ENCODE measurements at regions not wholly inside any gene's neighbourhood (a gene's known extent, or its start where the extent isn't known, plus 50 kb on each side); places are given as distances from the start of the nearest gene placed in this dataset.

- no peak for DNase-seq
Observed at GRCh38 chr1:185427264-185427663, 110.2 kb upstream of the IVNS1ABP start.

GRCh38 chr1:185426848-185427247, 109.8 kb upstream of the IVNS1ABP start:
- DNase-seq, result no peak

GRCh38 chr1:185425163-185425562, 108.1 kb upstream of the IVNS1ABP start:
- no peak for DNase-seq

GRCh38 chr1:185421485-185422107, 104.6 kb upstream of the IVNS1ABP start:
- no peak for DNase-seq

GRCh38 chr1:185420588-185421081, 103.6 kb upstream of the IVNS1ABP start:
- DNase-seq, result no peak

DNA sequence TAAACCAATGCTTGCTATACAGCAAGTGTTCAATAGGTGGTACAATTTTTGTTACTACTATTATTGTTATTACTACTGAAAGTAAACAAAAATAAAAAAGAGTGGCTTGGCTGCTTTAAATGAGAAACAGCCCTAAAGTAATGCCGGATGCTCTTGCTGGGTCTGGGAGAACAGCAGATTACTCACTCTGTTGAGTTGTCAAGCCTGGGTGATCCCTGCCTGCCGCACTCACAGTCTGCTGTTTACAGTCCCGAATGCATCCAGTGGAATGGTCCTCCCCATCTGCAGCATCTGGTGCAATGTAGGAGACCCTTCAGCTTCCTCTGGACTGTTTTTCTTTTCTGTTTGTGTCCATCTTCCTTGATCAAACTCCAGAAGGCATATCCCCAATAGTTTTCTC, 102.7 kb upstream of the IVNS1ABP start:
- no peak for DNase-seq

- no peak for DNase-seq
Observed at GRCh38 chr1:185418472-185418871, 101.4 kb upstream of the IVNS1ABP start.

DNA sequence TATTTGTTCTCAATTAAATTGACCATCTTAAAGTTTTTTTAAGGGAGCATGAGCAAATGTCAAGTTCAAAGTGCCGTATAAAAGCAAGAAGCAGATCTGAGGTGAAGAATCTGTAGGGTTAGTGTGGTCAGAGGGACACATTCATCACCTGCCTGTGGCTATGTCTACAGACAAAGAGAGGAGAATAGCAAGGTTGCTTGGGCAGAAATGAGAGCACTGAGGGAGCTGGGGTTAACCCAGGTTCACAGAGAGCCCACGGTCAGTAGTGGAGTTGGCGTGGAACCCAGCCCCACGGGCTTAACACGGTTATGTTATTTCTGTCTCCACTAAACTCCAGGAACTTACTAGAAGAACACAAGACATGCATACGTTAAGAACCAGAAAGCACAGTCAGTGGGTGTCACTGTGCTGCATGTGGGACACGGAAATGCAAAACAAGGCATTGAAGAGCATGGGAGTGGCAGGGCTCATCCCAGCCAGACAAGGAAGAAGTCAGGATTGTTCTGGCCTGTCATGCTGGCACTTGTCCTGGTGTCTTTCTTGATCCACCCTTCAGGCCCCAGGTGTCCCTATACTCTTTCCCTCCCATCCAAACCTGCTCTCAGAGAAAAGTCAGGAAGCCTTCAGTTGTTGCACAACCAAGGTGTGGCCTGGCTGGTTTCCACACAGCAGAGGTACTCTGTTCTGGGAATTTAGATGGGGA, 95.5 kb upstream of the IVNS1ABP start:
- DNase-seq, result no peak

GRCh38 chr1:185409763-185410528, 92.9 kb upstream of the IVNS1ABP start:
- no peak for DNase-seq

GRCh38 chr1:185409345-185409744, 92.3 kb upstream of the IVNS1ABP start:
- no peak for DNase-seq

- no peak for DNase-seq
Observed at GRCh38 chr1:185408700-185409270, 91.7 kb upstream of the IVNS1ABP start.

DNA sequence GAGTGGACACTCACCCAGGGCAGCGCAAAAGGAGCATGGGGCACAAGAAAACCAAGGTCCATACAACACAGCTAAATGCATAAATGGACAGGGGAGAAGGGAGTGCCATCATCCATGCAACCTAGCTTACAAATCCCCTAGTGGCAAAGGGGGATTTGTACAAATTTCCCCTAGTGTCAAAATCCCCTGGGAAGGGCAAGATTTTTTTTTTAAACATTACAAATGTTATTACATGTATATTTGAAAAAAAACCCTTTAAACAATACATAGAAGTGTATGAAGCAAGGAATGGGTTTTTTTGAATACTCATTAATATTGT, 89.6 kb upstream of the IVNS1ABP start:
- DNase-seq, result no peak

GRCh38 chr1:185406006-185406690, 89.1 kb upstream of the IVNS1ABP start:
- DNase-seq, result no peak

GRCh38 chr1:185404907-185405568, 88.0 kb upstream of the IVNS1ABP start:
- no peak for DNase-seq

DNA sequence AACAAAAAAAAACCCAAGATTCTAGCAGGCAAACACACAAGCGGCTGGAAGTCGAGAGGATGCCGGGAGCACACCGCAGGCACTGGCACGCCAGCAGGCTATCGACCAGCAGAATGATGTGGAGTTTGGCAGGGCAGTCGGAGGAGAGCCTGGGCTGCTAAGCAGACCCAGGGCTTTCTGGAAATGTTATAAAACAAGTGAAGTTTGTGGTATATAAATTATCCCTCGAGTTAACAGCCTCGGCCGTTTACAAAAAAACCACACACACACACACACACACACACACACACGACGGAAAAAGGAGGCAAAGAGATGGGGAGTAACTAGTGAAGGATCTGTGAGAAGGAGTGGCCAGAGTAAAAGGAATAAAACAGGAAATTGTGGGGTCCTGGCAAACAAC, 87.2 kb upstream of the IVNS1ABP start:
- no peak for DNase-seq

DNA sequence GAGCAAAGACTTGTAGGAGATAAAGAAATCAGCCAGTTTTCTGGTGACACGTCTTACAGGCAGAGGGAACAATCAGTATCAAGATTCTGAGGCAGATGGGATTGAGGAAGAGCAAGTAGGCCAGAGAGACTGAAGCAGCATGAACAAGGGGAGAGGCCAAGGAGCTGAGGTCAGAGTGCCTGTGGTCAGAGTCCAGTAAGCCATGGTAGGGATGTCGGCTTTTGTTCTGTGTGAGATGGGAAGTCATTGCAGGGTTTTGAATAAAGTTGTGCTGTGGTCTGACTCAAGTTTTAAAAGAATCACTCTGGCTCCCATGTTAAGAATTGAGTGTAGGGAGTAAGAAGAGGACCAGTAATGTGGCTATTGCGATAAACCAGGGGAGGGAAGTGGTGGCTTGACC, 85.9 kb upstream of the IVNS1ABP start:
- DNase-seq, result no peak

- no peak for DNase-seq
Observed at GRCh38 chr1:185401019-185401418, 84.0 kb upstream of the IVNS1ABP start.

DNA sequence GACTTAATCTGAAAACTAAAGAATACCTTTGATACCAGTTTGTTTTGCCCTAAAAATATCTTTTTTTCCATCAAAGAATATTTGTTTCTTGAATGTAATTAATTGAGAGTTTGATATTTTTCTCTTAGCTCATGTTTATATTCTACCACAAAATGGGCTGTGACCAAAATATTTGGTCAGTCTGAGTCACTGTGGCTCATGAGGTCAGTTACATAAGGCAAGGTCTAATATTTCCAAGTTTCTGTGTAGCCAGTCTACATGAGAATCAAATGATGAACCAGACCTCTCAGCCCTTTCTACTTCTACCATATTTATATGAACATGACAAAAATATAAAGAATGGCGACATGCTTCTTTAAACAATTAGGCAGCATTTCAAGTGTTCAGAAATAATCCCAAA, 83.0 kb upstream of the IVNS1ABP start:
- no peak for DNase-seq

GRCh38 chr1:185398599-185398998, 81.6 kb upstream of the IVNS1ABP start:
- no peak for DNase-seq

GRCh38 chr1:185398022-185398421, 81.0 kb upstream of the IVNS1ABP start:
- DNase-seq, result peak; percentile 8

DNA sequence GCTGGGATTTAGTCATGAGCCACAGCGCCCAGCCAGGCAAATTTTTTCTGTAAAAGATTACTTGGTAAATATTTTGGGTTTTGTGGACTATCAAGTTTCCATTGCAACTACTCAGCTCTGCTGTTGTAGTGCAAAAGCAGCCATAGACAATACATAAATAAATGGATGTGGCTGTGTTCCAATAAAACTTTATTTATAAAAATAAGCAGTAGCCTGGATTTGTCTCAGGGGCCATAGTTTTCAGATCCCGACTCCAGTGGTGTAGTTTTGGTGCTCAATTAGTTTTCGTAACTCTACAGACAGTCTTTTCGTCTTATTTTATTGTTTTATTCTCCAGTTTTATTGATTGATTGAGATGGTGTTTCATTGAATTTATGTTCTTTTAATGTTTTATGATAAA, 80.1 kb upstream of the IVNS1ABP start:
- DNase-seq, result no peak

- no peak for DNase-seq
Observed at GRCh38 chr1:185396126-185396525, 79.1 kb upstream of the IVNS1ABP start.

DNA sequence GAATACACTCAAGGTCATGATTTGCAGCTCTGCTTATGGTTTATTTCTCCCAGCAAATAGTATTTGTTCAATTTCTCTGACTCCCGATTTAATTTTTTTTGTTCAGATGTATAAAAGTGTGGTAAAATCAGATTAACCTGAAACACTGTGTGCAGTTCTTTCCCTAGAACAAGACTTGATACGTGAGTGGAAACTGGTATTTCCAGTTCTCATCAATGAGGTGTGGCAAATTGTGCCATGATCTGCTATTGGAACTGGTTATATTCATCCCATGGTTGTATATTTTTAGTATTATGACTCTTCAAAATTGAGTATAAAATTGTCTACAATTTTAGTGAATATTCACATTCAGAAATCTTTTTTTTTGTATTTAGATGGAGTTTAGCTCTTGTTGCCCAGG, 76.8 kb upstream of the IVNS1ABP start:
- DNase-seq, result no peak
